Ammon's horn (tissue), 1 donor: ENCODE measurements at regions not wholly inside any gene's neighbourhood (a gene's known extent, or its start where the extent isn't known, plus 50 kb on each side); places are given as distances from the start of the nearest gene placed in this dataset.

Experiments used
- DNase-seq: peaks from one replicate; pipeline ENCODE4 v3.0.0-alpha.2; 2016; ENCODE audit warnings: low spot score

GRCh38 chr5:74288448-74289108 is 351.9 kb downstream of the ENC1 start:
- DNase-seq = no peak

GRCh38 chr5:74288038-74288437 is 352.5 kb downstream of the ENC1 start:
- DNase-seq = no peak

DNA sequence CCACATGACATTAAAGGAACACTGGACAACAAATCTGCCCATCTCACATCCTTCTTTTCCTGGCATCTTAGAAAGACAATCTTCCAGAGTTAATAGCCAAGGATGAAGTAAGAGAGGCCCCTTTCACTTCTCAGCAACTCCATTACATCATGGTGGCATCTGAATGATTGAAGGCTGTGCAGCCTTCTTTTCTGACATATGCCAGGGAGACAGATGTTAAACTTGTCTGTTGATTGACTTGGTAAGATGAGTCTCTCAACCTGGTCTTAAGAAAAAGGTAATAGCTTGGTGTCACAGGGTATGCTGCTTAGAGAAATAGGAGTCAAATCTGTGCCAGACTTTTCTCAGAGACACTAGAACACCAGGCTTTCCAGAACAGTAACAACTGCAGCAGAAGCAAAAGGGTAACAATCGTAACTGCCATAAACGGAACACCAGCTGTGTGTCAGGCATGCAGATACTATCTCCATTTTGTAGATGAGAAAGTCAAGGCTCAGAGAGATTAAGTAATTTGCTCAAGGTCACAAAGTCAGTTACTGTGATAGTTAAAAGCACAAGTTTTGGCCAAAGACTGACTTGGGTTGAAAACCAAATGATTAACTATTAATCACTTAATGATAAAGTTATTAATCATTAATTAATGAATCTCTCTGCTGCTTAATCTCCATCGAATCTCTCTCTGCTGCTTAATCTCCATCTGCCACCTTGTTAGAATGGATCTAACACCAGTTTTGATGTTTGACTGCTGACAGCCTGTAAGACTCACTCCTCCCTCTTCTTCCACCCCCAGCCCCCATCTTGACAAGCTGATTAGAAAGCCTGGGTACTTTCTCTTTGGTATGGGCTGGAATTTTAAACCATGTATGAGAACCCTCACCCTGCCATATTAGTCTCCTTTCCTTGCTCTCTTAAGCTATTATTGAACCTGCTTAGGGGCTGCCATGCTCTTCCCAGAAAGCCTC is 353.5 kb downstream of the ENC1 start:
- no peak for DNase-seq

DNA sequence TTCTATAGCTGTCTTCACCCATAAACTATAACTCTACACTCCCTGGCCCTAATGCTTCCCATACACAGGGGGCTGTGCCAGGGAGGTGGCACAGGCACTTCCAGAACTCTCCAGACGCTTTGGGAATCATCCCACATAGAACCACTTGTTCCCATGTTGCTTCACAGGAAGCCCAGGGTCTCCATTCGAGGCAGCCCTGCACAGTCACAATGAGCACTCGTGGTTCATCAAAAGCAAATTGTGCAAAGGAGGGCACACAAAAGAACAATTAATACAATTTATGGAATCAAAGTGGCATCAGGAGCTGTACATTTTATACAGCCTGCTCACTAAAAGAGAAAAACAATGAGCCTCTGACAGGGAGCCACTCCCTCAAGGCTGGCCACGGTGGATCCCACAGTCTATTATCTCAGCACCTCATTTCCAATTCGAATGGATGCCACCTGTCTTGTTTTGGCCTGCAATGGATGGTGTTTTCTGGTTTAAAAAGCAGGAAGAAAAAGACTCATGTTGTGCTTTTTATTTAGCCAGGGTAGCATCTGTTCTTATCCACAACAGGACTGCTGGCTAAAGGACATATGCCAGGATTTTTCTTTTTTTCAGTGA is 354.8 kb downstream of the ENC1 start:
- no peak for DNase-seq

- DNase-seq = no peak
These were observed 358.0 kb downstream of the ENC1 start for GRCh38 chr5:74282490-74282889.

- DNase-seq = no peak
These were observed 359.4 kb downstream of the ENC1 start for GRCh38 chr5:74281166-74281565.

- no peak for DNase-seq
These were observed 360.2 kb downstream of the ENC1 start for GRCh38 chr5:74280306-74280705.

- DNase-seq = no peak
These were observed 361.3 kb downstream of the ENC1 start for GRCh38 chr5:74279244-74279643.

DNA sequence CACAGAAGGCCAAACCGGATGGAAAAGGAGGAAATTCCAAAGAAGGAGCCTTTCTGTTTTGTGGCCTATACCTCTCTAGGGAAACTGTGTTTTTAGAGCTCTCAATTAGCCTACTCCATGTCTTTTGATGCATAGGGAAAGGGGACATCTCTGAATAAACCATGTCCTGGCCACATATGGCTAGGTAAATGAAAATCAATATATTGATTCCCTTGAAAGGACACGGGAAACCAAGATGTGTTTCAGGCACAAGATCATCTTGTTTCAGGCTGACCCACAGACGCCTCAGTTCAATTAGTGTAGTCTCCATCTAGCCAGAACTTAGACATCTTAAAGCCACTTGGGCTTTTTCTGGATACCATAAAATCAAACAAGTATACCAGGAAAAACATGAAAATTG is 363.1 kb downstream of the ENC1 start:
- no peak for DNase-seq

DNA sequence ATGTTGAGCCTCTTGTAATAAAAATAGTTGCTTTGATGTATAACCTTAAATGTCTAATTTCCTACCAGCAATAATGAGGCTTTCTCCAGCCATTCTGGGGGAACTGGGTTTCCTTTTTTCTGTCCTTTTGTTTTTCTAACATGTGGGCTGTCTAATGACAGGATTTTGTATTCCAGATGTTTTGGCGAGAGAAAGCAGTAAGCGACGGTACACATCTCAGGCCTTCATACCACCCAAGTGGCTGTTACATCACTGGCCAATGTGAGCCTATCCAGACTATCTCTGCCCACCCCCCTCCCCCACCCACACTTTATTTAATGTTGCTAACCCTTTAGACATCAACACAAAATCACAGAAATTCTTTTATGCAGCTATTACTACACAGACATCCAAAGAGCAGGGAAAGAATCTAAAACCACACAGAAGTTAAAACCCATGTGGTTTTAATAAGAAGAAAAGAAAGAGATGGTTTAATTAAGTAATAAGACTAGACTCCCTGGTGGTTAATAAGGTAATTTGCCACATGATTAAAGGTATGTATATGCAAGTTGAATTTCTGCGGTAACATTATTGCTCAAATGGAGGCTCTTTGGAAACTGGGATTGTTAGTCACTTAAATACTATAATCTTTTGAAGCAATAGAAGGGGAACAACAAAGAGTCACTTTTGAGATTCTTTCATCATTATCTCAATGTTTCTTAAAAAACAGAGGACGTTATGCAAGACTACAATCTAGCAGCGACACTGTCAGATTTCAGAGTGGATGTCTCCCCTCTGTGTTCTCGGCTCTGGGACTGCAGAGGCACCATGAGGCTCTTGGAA is 365.1 kb downstream of the ENC1 start:
- DNase-seq = no peak

DNA sequence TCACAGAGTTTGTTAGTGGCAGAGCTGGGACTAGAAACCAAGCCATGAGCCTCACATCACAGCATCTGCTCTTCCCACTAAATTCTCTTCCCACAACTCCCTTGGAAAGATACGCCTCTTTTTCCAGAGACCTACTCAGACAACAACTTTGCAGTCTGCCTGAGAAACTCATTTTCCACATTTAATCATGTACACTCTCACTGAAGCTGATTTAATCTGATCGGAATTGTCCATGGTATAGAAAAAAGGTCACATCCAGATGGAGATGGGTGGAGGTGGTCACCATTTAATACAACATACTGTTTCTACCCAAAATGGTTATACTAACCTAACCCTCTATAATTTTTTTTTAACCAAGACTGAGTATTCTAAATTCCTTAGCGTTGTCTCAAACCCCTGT is 366.2 kb downstream of the ENC1 start:
- no peak for DNase-seq

GRCh38 chr5:74272831-74273451 is 367.6 kb downstream of the ENC1 start:
- no peak for DNase-seq

GRCh38 chr5:74272024-74272775 is 368.3 kb downstream of the ENC1 start:
- DNase-seq = no peak

GRCh38 chr5:74268297-74268696 is 372.2 kb downstream of the ENC1 start:
- DNase-seq = no peak

- DNase-seq = no peak
These were observed 373.7 kb downstream of the ENC1 start for GRCh38 chr5:74266836-74267235.

GRCh38 chr5:74266132-74266531 is 374.4 kb downstream of the ENC1 start:
- DNase-seq = no peak

DNA sequence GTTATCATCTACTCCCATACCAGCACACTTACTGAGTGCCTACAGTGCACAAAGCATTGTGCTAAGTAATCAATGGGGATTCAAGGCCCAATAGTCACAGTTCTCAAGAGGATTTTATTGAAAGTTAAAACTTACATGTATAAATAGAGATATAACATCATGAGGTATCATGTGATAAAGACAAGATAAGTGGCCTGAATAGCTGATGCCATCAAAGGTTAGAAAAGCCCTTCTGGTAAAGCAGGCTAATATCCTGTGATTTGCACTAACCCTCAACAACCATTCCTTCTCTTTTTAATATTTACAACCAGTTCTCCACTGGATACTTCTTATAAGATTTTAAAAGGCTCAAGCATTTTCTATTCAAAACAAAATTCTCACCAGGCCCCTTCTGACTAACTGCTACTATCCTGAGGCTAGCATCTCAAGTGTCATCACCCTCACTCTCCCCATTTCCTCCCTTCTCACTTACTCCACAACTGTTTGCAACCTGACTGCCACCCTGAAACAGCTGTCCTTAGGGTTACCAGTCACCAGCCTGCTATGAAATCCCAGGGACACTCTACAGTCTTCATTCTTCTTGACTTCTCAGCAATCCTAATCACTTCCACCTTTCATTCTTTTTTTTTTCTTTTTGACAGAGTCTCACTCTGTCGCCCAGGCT is 377.9 kb downstream of the ENC1 start:
- no peak for DNase-seq

- no peak for DNase-seq
These were observed 378.7 kb downstream of the ENC1 start for GRCh38 chr5:74261866-74262265.

- no peak for DNase-seq
These were observed 379.1 kb downstream of the ENC1 start for GRCh38 chr5:74261421-74261820.

GRCh38 chr5:74259572-74259971 is 381.0 kb downstream of the ENC1 start:
- DNase-seq = no peak
